ENCODE measurements at regions not wholly inside any gene's neighbourhood (a gene's known extent, or its start where the extent isn't known, plus 50 kb on each side); places are given as distances from the start of the nearest gene placed in this dataset.
"Not testable (repeated sequence)": the region's sequence is repeated elsewhere in the genome, so short reads cannot be mapped to it uniquely, and the experiment has no call there.

GRCh38 chr9:78971540-78971939 lies 600.2 kb upstream of the TLE4 start:
- no peaks in the 10 kb centered on the region for H3K4me1 Mint-ChIP-seq
- no peaks in the 10 kb centered on the region for H3K9me3 Mint-ChIP-seq (ENCODE audit: low read depth)
- CTCF ChIA-PET, result no interaction called here
- H3K36me3 Mint-ChIP-seq, result no peaks in the 10 kb centered on the region
- no peak for DNase-seq
- ATAC-seq, result no peak
- H3K27me3 Mint-ChIP-seq, result no peaks in the 10 kb centered on the region
- H3K27ac Mint-ChIP-seq, result no peak overlapping the region
- H3K4me3 Mint-ChIP-seq, result no peak overlapping the region

GRCh38 chr9:78972303-78972999 lies 599.3 kb upstream of the TLE4 start:
- H3K36me3 Mint-ChIP-seq, result no peaks in the 10 kb centered on the region

GRCh38 chr9:78973907-78974306 lies 597.9 kb upstream of the TLE4 start:
- DNase-seq, result no peak
- Mint-ChIP-seq H3K36me3 (no peaks in the 10 kb centered on the region), H3K4me1 (no peaks in the 10 kb centered on the region), H3K4me3 (no peak overlapping the region), H3K9me3 (ENCODE audit: low read depth) (no peaks in the 10 kb centered on the region), H3K27ac (no peak overlapping the region), H3K27me3 (no peaks in the 10 kb centered on the region)
- CTCF ChIA-PET, result no interaction called here
- ATAC-seq, result no peak

More at GRCh38 chr9:78972303-78972999, 599.3 kb upstream of the TLE4 start:
- DNase-seq (no peak), ATAC-seq (no peak)
- Mint-ChIP-seq H3K27me3 (no peaks in the 10 kb centered on the region), H3K4me3 (no peak overlapping the region), H3K27ac (no peak overlapping the region), H3K9me3 (ENCODE audit: low read depth) (no peaks in the 10 kb centered on the region), H3K4me1 (no peaks in the 10 kb centered on the region)
- CTCF ChIA-PET, result no interaction called here

GRCh38 chr9:78982849-78983248 lies 588.9 kb upstream of the TLE4 start:
- Mint-ChIP-seq H3K4me3 (no peak overlapping the region), H3K9me3 (ENCODE audit: low read depth) (no peaks in the 10 kb centered on the region), H3K4me1 (no peaks in the 10 kb centered on the region), H3K27ac (no peak overlapping the region), H3K36me3 (no peaks in the 10 kb centered on the region), H3K27me3 (no peaks in the 10 kb centered on the region)
- no peak for ATAC-seq
- CTCF ChIA-PET, result interaction anchor here (0.7 kb wide), 1 partner anchor 267 kb away, joined by 5 read pairs; no protein-coding TSS in a partner anchor
- no peak for DNase-seq

GRCh38 chr9:78985084-78985738 lies 586.6 kb upstream of the TLE4 start:
- Mint-ChIP-seq H3K36me3 (no peaks in the 10 kb centered on the region), H3K27ac (no peak overlapping the region), H3K4me1 (no peaks in the 10 kb centered on the region), H3K27me3 (no peaks in the 10 kb centered on the region), H3K4me3 (no peak overlapping the region), H3K9me3 (ENCODE audit: low read depth) (no peaks in the 10 kb centered on the region)
- no peak for ATAC-seq
- CTCF ChIA-PET, result no interaction called here
- DNase-seq, result no peak

GRCh38 chr9:78986446-78986845 lies 585.3 kb upstream of the TLE4 start:
- Mint-ChIP-seq H3K4me3 (no peak overlapping the region), H3K36me3 (no peaks in the 10 kb centered on the region), H3K27ac (no peak overlapping the region), H3K4me1 (no peaks in the 10 kb centered on the region), H3K9me3 (ENCODE audit: low read depth) (no peaks in the 10 kb centered on the region), H3K27me3 (no peaks in the 10 kb centered on the region)
- ATAC-seq (no peak), DNase-seq (no peak)
- CTCF ChIA-PET, result no interaction called here

- Mint-ChIP-seq H3K36me3 (no peaks in the 10 kb centered on the region), H3K4me3 (no peak overlapping the region), H3K4me1 (no peaks in the 10 kb centered on the region), H3K27ac (no peak overlapping the region), H3K9me3 (ENCODE audit: low read depth) (no peaks in the 10 kb centered on the region), H3K27me3 (no peaks in the 10 kb centered on the region)
- ATAC-seq, result no peak
- CTCF ChIA-PET, result no interaction called here
- DNase-seq, result no peak
Measured at GRCh38 chr9:78989031-78989658, 582.6 kb upstream of the TLE4 start.

GRCh38 chr9:78994471-78994870 lies 577.3 kb upstream of the TLE4 start:
- DNase-seq, result no peak
- CTCF ChIA-PET, result no interaction called here
- H3K27ac Mint-ChIP-seq, result no peak overlapping the region
- H3K36me3 Mint-ChIP-seq, result no peaks in the 10 kb centered on the region
- H3K4me3 Mint-ChIP-seq, result no peak overlapping the region
- no peaks in the 10 kb centered on the region for H3K27me3 Mint-ChIP-seq
- no peaks in the 10 kb centered on the region for H3K9me3 Mint-ChIP-seq (ENCODE audit: low read depth)
- H3K4me1 Mint-ChIP-seq, result no peaks in the 10 kb centered on the region
- ATAC-seq, result no peak

GRCh38 chr9:78994974-78995373 lies 576.8 kb upstream of the TLE4 start:
- H3K36me3 Mint-ChIP-seq; DNase-seq; ATAC-seq; H3K4me3 Mint-ChIP-seq; H3K4me1 Mint-ChIP-seq; H3K27ac Mint-ChIP-seq; H3K9me3 Mint-ChIP-seq (ENCODE audit: low read depth); CTCF ChIA-PET; H3K27me3 Mint-ChIP-seq: not testable (repeated sequence)

- Mint-ChIP-seq H3K9me3 (ENCODE audit: low read depth) (no peaks in the 10 kb centered on the region), H3K27ac (no peak overlapping the region), H3K27me3 (no peaks in the 10 kb centered on the region), H3K36me3 (no peaks in the 10 kb centered on the region), H3K4me3 (no peak overlapping the region), H3K4me1 (no peaks in the 10 kb centered on the region)
- ATAC-seq, result no peak
- DNase-seq, result no peak
- CTCF ChIA-PET, result no interaction called here
Measured at GRCh38 chr9:78997296-78997695, 574.5 kb upstream of the TLE4 start.

- H3K27ac Mint-ChIP-seq, result no peak overlapping the region
- no peak overlapping the region for H3K4me3 Mint-ChIP-seq
- H3K36me3 Mint-ChIP-seq, result no peaks in the 10 kb centered on the region
- peaks cover 6% of the 10 kb centered on the region for H3K9me3 Mint-ChIP-seq (ENCODE audit: low read depth)
- CTCF ChIA-PET, result no interaction called here
- no peak for ATAC-seq
- DNase-seq, result no peak
- H3K27me3 Mint-ChIP-seq, result no peaks in the 10 kb centered on the region
- no peaks in the 10 kb centered on the region for H3K4me1 Mint-ChIP-seq
Measured at GRCh38 chr9:79000230-79001002, 571.3 kb upstream of the TLE4 start.

- no peak for ATAC-seq
Measured at GRCh38 chr9:79001012-79001411, 570.8 kb upstream of the TLE4 start.

GRCh38 chr9:79003514-79003913 lies 568.3 kb upstream of the TLE4 start:
- DNase-seq (no peak), ATAC-seq (no peak)
- Mint-ChIP-seq H3K4me1 (no peaks in the 10 kb centered on the region), H3K27me3 (no peaks in the 10 kb centered on the region), H3K9me3 (ENCODE audit: low read depth) (peaks cover 6% of the 10 kb centered on the region), H3K4me3 (no peak overlapping the region), H3K27ac (no peak overlapping the region), H3K36me3 (no peaks in the 10 kb centered on the region)
- CTCF ChIA-PET, result no interaction called here

More at GRCh38 chr9:79001012-79001411, 570.8 kb upstream of the TLE4 start:
- Mint-ChIP-seq H3K4me3 (no peak overlapping the region), H3K4me1 (no peaks in the 10 kb centered on the region), H3K9me3 (ENCODE audit: low read depth) (peaks cover 6% of the 10 kb centered on the region), H3K27ac (no peak overlapping the region), H3K27me3 (no peaks in the 10 kb centered on the region), H3K36me3 (no peaks in the 10 kb centered on the region)
- CTCF ChIA-PET, result no interaction called here
- no peak for DNase-seq

All from activated CD8-positive, alpha-beta memory T cell treated with anti-CD3 and anti-CD28 coated beads, Interleukin-2, amount 10 ng/mL, durations not matched to agents 7 days and 5 days (primary cell).